Epidermal melanocyte (primary cell): ENCODE measurements at regions not wholly inside any gene's neighbourhood (a gene's known extent, or its start where the extent isn't known, plus 50 kb on each side); places are given as distances from the start of the nearest gene placed in this dataset.

Experiments
- DNase-seq: peaks from one replicate; pipeline ENCODE4 v3.0.0; 2011; ENCODE audit warnings: low spot score; ENCODE audit not compliant: insufficient read length

DNA sequence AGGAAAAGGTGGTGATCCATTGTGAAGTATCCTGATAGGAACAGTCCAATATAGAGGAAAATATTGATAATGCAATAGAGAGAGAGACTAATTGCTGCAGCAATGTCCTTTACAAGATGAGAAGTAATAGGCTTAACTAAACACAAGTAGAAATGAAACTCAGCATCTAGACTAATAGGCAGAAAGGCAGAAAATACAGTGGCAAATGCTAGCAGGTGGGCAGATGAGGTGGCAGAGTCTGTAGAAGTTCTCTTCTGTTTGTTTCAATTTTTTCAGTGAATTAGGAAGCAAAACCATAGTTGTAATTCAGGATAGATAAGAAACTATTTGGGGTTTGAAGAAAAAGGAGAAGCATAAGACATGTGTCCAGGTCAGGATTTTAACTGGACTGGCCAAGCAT lies 236.7 kb upstream of the HS3ST5 start:
- no peak for DNase-seq

- no peak for DNase-seq
Observed at GRCh38 chr6:114577109-114577508, 234.3 kb upstream of the HS3ST5 start.

- DNase-seq = no peak
Observed at GRCh38 chr6:114576330-114576729, 233.5 kb upstream of the HS3ST5 start.

DNA sequence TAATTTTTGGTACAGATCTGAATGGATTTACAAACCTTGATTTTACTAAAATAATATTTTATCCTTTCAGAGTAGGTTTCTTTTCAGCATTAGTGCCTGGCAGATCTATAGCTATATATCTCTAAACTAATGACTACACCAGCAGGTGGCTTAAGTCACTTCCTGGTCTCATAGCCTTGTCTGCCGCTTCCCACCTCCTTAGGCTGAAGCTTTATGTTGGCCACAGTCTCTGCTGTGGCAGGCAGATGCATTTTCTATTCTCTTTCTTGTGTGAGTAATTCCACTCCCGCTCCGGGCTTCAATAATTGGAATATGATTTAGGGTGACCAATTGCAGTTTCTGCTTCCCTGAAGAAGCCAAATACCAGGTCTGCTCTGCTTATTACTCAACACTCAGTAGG lies 226.8 kb upstream of the HS3ST5 start:
- DNase-seq = no peak

- DNase-seq = no peak
Observed at GRCh38 chr6:114564302-114564933, 221.6 kb upstream of the HS3ST5 start.

GRCh38 chr6:114559419-114559818 lies 216.6 kb upstream of the HS3ST5 start:
- no peak for DNase-seq

DNA sequence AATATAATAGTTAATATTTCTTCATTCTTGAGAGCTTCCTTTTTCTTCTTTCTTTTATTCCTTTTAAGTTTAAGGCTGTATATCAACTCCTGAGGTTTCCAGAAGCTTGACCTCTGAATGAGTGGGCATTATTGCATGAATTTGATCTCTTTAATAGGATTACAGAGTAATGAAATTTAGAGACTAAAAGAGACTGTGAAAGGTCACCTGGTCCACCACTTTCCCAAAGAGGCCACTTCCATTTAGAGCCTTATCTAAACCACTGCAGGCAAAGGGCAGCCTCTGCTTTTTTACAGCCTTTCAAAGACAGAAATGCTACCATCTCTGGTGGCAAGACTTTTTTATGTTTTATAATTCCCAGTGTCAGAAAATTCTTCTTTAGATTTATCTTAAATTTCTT lies 215.3 kb upstream of the HS3ST5 start:
- no peak for DNase-seq

DNA sequence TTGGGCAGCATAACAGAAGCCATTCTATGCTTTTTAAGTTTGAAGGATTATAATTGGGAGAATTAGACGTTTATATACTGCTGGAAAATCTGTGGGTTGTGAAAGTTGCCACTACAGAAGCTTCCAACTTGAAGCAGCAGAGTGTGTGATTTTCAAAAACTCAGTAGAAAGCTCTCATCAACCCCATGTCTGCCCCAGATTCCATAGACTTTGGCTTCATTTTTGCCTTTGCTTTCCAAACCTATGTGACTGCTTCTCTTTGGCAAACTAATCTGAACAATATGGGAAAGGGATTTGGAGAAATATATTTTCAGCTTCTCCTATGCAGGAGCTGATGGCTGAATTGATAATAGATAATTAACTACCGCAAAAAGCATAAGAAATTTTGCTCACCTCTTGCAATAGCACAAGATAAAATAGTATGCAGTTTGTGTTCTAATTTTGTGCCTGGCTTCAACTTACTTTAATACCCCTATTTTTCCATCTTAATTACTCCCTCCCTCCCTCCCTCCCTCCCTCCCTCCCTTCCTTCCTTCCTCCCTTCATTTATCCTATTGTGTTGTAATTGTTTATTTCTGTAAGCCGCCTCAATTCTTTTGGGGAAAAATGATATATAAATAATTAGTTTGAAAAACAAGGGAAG lies 214.1 kb upstream of the HS3ST5 start:
- DNase-seq = no peak

DNA sequence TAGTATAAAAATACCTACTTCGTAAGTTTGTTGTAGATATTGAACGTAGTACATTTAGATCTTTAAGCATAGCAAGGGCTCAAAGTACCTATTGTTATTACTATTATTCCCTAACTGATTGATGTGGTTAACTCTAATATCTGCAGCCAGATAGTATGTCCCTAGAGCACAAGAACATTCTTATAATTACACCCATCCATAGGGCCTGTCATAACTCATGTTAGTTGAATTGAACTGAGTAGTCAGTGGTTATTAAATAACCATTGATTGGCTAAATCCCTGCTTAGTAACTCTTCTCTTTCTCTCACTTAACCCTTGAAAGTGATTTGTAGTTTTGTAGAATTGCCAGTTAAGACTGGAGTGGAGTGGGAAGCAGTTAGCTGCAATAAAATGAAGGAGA lies 207.5 kb upstream of the HS3ST5 start:
- no peak for DNase-seq

GRCh38 chr6:114543696-114544095 lies 200.9 kb upstream of the HS3ST5 start:
- no peak for DNase-seq

GRCh38 chr6:114541794-114542193 lies 199.0 kb upstream of the HS3ST5 start:
- no peak for DNase-seq

- no peak for DNase-seq
Observed at GRCh38 chr6:114537977-114538376, 195.2 kb upstream of the HS3ST5 start.

DNA sequence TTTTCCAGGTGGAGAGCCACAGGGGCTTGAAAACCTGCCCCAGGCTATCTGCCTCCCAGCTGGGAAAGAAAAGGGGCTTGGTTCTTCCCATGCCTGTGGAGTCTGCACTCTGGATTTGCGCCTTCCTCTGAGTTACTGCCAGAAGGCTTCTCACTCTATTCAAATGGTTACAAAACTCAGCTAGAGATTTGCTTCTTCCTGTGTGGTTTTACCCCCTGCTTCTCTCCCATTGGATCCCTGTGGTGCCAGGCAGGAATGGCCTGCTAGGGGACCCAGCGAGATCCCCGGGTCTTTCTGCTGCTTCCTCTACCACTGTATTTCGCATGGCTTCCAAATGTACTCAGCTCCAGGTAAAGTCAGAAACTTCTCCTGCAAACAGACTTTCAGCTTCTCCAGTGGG lies 192.0 kb upstream of the HS3ST5 start:
- DNase-seq = no peak

GRCh38 chr6:114524081-114524480 lies 181.3 kb upstream of the HS3ST5 start:
- DNase-seq = no peak

- DNase-seq = no peak
Observed at GRCh38 chr6:114523508-114523907, 180.7 kb upstream of the HS3ST5 start.

DNA sequence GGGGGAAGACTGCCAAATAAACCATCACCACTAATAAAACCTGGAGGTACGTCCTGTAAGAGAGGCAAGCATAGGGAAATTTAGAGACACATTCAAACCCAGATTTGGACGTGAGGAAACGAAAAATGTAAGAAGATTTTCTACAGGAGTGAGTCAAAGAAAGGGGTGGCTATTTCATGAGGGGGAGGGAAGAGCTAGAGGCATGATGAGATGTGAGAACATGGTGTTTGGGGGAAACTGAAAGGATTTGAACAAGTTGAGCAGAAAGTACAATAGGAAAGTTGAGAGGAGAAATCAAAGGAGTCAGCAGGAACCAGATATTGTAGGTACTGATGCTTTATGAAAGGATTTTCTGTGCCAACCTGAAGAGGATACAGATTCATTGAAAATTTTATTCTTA lies 179.1 kb upstream of the HS3ST5 start:
- no peak for DNase-seq

GRCh38 chr6:114520976-114521375 lies 178.2 kb upstream of the HS3ST5 start:
- no peak for DNase-seq

DNA sequence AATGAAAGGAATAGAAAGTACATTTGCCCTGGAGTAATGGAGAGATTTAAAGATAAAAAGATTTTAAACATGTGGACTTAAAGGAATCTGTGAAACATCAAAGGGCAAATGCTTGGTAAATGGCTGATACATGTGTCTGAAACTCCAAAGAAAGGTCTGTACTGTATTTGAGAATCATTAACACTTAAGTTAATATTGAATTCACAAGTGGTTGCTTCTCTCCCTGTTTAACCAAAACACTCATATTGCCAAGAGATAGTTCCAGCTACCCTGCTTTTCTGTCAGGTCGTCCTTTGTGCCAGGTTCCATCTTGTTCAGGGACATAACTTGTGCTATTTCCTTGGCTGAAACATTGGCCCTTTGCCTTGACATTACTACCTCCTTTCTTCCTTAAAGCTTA lies 171.3 kb upstream of the HS3ST5 start:
- DNase-seq = no peak

GRCh38 chr6:114471450-114471849 lies 128.6 kb upstream of the HS3ST5 start:
- DNase-seq = no peak

DNA sequence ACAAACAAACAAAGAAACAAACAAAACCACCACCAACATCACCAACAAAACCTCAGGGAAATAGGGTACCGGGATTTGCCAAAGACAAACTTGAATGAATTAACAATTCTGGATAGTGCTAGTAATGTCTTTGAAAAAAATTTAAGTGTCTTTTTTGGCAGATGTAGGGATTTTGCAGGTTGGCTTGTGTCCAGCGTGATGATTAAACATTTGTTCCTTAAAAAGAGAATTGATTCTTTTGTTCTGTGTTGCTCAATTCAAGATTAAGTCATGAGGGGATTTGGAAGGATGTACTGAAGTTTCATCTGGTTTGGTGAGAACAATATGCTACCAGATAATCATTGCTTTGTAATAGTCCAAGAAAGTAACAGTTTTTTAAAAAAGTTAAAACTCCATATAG lies 125.1 kb upstream of the HS3ST5 start:
- no peak for DNase-seq

- DNase-seq = no peak
Observed at GRCh38 chr6:114465511-114465910, 122.7 kb upstream of the HS3ST5 start.

DNA sequence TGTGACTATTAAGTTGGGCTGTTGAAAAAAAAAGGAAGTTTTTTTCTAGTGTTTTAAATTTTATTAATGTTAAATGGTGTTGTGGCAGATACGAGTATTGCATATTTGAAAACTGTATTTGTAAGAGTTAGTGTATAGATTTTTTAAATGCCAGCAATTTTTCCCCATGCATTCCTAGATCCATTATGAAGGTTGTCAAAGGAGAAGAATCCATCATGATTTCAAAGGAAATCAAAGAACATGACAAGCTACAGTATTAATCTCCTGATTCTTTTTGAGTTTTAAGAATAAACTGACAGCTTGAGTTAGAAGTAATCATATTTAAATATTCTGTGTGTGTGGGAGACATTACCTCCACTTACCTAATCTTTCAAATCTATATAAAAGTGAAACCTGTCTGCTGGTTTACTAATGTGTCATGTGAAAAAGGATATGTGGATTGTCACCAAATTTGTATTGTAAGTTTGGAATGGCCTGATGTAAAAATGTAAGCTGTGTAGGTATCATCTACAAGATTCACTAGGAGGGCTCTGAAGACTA lies 111.0 kb upstream of the HS3ST5 start:
- no peak for DNase-seq

DNA sequence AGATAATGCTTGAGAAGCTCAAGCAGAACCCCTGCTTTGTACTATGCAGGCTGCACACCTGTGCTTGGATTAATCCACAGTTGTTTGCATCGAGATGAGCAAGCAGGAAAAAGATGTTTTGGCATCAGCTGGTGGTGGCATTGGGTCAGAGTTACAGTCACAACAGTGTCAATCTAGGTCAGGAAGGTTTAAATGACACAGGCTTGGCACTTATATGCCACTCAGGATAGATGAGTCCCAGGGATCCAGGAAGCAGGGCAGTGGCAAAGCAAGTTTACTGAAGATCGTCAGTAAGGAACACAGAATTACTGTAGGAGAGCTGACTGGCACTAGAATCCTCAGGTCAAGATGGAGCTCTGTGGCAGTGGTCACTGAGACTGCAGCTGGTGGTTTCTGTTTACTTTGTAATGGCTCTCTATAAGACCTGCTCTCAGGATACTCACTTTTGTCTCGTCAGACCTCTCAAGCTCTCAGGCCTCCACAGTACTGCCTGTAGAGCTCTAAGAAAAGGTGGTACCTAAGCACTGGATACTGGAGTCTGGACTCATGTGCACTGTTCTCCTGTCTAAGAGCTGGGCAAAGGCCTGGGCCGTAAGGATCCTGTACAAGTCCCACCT lies 110.1 kb upstream of the HS3ST5 start:
- DNase-seq = no peak
